ENCODE measurements at regions not wholly inside any gene's neighbourhood (a gene's known extent, or its start where the extent isn't known, plus 50 kb on each side); places are given as distances from the start of the nearest gene placed in this dataset.

GRCh38 chr2:150135223-150135883 is 352.1 kb downstream of the RND3 start:
- Histone ChIP-seq H3K4me3 (no peak overlapping the region), H3K4me1 (ENCODE audit: low read depth) (no peaks in the 10 kb centered on the region), H3K27ac (no peak overlapping the region), H3K36me3 (no peaks in the 10 kb centered on the region), H3K27me3 (no peaks in the 10 kb centered on the region), H3K9me3 (ENCODE audit: low read depth) (no peaks in the 10 kb centered on the region)
- TF ChIP-seq CTCF (IDR thresholded peaks at IDR 0.05; ENCODE audit: low read depth, low read length), result no peak
- no peak for DNase-seq (ENCODE audit: low read depth in 1 of 2, low spot score in 1 of 2)

DNA sequence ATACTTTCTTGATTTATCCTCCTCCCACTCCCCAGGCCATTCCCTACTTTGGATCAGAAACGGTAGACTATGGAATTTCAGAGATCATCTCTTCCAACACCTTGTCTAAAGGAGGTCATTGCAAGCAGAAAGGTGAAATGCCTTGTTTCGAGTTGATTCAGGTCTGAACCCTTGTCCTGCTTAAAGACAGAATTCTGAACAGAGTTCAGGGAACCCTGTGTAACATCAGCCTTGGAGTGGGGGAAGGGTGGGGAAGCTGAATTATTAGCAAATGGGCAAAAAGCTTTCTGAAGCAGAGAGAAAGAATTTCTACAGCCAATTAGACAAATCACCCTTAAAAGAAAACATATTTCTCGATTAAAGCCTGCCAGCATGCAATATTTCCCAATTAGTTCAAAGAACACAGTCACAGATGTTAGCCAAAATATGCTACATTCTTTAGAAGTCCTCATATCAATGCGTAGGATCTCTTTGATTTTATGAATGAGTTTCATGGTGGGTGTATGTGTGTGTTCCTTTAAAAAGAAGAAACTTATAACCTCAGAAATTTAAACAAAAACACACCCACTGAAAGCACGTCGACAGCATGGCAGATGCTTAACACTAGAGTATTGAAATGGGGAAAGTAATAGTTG is 353.1 kb downstream of the RND3 start:
- DNase-seq (ENCODE audit: low read depth in 1 of 2, low spot score in 1 of 2), result no peak
- H3K27me3 ChIP-seq, result no peaks in the 10 kb centered on the region
- H3K4me1 ChIP-seq (ENCODE audit: low read depth), result no peaks in the 10 kb centered on the region
- no peak overlapping the region for H3K27ac ChIP-seq
- TF ChIP-seq CTCF (IDR thresholded peaks at IDR 0.05; ENCODE audit: low read depth, low read length), result no peak
- H3K9me3 ChIP-seq (ENCODE audit: low read depth), result no peaks in the 10 kb centered on the region
- H3K36me3 ChIP-seq, result no peaks in the 10 kb centered on the region
- no peak overlapping the region for H3K4me3 ChIP-seq

DNA sequence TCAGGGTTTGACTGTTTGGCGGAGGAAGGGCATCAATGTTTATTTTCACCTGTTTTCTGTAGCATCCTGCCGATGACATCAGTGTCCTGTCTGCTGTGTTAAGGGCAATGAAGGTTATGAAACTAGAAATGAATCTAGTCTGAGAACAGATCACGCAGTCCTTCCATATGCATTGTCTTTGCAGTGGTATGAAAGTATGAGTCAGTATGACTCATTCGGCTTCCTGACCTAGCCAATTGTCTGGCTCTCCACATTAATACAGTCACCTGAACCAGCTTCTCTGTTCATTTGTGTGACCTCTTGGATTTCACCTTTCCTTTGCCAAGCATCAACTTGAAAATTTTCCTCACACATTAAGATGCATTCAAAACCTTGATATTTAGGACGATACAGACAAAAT is 353.8 kb downstream of the RND3 start:
- peak in 1 of 2 donors; percentile 83 for DNase-seq (ENCODE audit: low read depth in 1 of 2, low spot score in 1 of 2)
- Histone ChIP-seq H3K4me3 (no peak overlapping the region), H3K9me3 (ENCODE audit: low read depth) (no peaks in the 10 kb centered on the region), H3K27me3 (no peaks in the 10 kb centered on the region), H3K27ac (no peak overlapping the region), H3K36me3 (no peaks in the 10 kb centered on the region), H3K4me1 (ENCODE audit: low read depth) (no peaks in the 10 kb centered on the region)
- no peak for TF ChIP-seq CTCF (IDR thresholded peaks at IDR 0.05; ENCODE audit: low read depth, low read length)

DNA sequence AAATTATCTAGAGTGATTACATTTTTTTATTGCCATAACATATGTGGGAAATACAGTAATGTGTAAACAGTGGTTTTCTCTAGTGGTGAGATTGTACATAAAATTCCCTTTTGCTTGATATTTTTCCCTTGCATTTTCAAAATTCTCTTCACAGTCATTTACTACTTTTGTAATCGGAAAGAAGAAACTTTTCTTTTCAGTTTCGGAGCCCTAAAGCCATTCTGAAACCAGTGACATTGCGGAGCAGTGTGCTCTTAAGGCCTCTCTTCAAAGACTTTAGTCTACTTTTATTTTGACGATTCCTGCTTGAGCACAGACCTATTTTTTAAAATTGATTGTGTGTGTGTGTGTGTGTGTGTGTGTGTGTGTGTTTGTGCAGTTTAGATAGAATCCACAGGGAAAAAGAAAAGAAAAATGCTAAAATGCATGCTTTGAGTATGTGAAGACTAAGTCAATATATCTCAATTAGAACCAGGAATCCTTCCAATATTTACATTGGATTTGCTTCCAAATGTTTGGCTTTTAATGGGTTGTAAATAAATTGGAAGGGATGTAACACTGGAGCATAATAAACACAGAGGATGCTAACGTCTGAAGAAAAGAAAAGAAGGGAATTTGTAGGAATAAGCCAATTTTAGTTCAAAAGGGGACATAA is 357.4 kb downstream of the RND3 start:
- TF ChIP-seq CTCF (IDR thresholded peaks at IDR 0.05; ENCODE audit: low read depth, low read length), result no peak
- no peak overlapping the region for H3K4me3 ChIP-seq
- no peak for DNase-seq (ENCODE audit: low read depth in 1 of 2, low spot score in 1 of 2)
- no peaks in the 10 kb centered on the region for H3K27me3 ChIP-seq
- no peaks in the 10 kb centered on the region for H3K4me1 ChIP-seq (ENCODE audit: low read depth)
- H3K27ac ChIP-seq, result no peak overlapping the region
- no peaks in the 10 kb centered on the region for H3K9me3 ChIP-seq (ENCODE audit: low read depth)
- H3K36me3 ChIP-seq, result no peaks in the 10 kb centered on the region

DNA sequence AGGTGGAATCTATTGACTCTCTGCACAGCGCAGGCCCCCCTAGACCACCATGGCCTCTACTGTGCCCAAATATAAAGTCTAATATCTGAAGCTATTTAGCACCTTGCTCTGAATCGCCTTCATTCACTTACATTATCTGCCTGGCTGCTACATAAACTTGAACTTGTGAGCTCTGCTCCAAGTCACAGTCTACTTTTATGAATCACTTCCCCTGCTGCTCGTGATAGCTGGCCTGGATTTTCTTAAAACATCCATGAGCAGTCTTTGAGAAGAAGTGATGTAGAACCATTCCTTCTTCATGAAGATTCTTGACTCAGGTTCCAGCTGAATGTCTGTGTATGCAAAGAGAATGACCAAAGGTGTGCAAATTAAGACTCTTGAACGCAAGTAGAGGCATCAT is 359.5 kb downstream of the RND3 start:
- H3K9me3 ChIP-seq (ENCODE audit: low read depth), result no peaks in the 10 kb centered on the region
- H3K4me1 ChIP-seq (ENCODE audit: low read depth), result no peaks in the 10 kb centered on the region
- H3K4me3 ChIP-seq, result no peak overlapping the region
- TF ChIP-seq CTCF (IDR thresholded peaks at IDR 0.05; ENCODE audit: low read depth, low read length), result no peak
- no peaks in the 10 kb centered on the region for H3K36me3 ChIP-seq
- H3K27me3 ChIP-seq, result no peaks in the 10 kb centered on the region
- peak in 1 of 2 donors; percentile 62 for DNase-seq (ENCODE audit: low read depth in 1 of 2, low spot score in 1 of 2)
- no peak overlapping the region for H3K27ac ChIP-seq
